ENCODE measurements at regions not wholly inside any gene's neighbourhood (a gene's known extent, or its start where the extent isn't known, plus 50 kb on each side); places are given as distances from the start of the nearest gene placed in this dataset.
A peak's percentile ranks its signal among the peaks of the same experiment; 100 is the strongest.

- no peak for DNase-seq
These were observed 184.9 kb upstream of the CST7 start for GRCh38 chr20:24764027-24764793.

- DNase-seq: no peak
These were observed 184.3 kb upstream of the CST7 start for GRCh38 chr20:24764794-24765202.

DNA sequence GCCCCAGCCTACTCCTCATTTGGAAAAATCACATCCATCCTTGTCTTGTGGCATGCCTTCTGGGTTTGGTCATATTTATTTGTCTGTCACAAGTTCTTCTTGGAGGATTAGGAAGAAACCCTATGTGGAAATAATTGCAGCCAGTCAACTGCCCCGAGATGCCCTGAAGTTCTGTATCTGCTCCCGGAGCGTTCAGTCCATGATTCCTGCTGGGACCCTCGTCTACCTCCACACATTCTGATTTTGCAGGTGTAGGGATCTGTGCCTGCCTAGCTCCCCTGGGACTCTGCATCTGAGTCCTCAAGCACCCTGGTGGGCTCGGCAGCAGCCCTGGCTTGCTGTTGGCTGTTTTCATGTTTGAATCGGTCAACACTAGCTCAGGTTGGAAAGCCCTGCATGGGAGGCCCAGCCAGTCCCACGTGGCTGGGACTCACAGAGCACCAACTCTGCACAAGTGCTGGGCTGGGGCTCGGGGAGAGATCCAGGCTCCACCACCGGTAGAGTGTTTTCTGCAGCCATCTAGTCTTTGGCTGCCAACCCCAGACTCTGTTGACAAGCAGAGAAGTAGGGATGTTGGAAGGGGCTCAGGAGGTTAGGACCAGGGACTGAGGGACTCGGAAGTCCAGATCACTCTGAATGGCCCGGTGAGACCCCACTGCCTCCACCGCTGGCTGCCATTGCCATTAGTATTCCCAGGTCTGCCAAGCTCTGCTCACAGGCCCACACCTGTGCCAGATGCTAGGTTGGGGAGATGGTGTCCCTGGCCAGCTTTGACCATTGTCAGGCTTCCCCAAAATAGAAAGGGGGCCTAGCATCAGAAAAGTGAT lies 183.5 kb upstream of the CST7 start:
- no peak for DNase-seq

GRCh38 chr20:24766143-24766527 lies 182.9 kb upstream of the CST7 start:
- no peak for DNase-seq

DNA sequence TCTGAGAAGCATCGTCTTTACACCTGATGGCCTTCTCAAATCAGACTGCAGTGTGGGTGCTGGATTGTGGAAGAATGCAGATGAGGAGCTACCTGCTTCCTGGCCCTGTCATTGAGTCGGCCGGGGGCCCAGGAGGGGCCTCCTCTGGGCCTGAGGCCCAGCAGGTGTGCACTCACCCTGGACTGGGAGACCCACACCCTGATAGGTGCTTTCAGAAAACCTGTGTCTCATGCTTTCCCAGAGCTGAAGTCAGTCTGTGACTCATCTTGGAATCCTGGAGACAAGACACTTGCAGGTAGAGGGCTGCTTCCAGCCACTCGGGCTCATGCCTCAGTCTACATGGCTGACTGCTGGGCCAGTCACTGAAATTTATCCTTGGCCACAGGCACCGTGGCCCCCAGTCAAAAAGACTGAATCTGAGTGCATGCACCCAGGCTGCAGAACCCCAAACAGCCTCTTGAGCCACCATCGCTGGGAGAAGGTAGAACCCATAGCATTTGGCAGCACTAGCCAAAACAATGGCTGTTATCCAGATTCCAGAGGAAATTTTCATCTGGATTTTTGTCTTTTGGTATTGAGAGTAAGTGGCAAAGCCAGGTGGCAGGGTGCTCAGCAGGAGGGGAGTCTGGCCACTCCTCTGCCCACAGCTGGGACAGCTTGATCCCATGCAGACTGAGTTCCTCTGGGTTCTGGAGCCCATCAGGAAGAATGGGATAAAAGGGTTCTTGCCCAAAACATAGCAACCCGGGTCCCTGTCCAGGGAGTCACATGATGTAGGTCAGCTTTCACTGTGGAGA lies 182.0 kb upstream of the CST7 start:
- DNase-seq: no peak

DNA sequence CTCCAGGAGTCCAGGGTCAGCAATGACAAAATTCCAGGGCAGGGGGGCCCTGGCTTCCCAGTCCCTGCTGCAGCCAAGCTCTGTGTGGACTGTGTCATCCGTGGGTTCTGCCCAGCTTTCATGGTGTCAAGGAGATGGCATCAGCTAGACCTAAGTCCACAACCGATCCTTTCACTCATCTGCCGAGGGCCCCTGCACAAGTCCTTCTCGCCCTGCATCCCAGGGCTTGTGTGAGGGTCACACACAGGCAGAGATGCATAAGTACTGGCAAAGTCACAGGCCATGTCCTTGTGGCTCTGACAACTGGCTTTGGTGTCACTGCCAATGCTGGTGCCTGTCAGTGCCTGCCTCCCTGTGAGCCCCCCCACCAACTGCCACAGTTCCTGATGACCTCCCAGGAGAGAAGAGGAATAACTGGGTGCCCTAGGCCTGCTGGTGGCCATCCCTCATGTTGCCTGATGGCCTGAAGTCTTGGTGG lies 181.4 kb upstream of the CST7 start:
- DNase-seq: no peak

- DNase-seq: no peak
These were observed 180.8 kb upstream of the CST7 start for GRCh38 chr20:24768201-24768636.

GRCh38 chr20:24768713-24769601 lies 180.1 kb upstream of the CST7 start:
- no peak for DNase-seq

DNA sequence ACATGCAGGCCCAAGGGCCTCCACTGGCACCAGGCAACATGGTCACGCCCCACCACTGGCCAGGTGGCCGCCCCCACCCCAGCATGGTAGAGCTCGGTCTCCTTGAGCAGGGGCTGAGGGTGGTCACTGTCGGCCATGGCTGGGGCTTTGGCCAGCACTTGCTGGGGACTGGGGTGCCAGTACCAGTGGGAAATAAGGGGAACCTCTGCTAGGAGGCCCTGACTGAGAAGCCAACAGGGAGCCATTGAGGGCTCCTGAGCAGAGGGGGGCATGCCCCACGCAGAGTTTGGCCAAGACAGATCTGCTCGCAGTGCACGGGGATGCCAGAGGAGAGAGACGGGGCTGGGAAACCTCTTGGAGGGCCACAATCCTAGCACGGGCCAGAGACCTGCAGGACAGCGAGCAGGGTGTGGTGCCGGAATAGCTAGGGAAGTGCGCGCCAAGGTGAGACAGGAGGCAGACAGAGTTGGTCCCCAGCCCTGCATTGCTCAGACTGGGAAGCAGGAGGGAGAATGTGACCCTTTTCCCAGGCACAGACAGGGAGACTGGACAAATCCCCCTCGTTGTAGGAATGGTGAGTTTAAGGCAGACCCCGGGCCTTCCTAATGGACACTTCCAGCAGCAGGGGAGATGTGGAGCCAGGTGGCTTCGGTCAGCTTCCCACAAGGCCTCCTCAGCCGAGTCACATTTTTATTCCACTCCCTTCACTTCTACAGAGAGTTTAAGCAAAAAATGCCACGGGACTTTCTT lies 179.0 kb upstream of the CST7 start:
- DNase-seq: no peak

GRCh38 chr20:24770628-24771541 lies 178.2 kb upstream of the CST7 start:
- no peak for DNase-seq

GRCh38 chr20:24771542-24772061 lies 177.5 kb upstream of the CST7 start:
- no peak for DNase-seq

GRCh38 chr20:24772667-24773066 lies 176.4 kb upstream of the CST7 start:
- no peak for DNase-seq

DNA sequence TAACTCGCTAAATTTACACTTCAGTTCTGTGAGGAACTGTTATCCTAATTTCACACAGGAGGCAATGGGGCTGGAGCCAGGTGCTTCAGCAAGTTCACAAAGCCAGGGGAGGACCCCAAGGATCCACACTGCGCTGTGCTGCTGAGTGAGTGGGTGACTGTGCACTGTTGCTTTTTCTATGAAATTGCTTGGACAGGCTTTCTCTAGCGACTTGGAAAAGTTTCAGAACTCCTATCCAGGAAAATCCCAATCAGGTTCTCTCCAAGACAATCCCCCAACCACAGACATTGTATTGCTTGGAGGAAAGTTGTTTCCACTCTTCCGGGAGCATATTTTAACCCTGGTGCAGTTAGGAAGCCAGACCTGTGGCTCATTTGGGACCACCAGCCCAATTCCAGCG lies 175.9 kb upstream of the CST7 start:
- DNase-seq: no peak

GRCh38 chr20:24773751-24774201 lies 175.3 kb upstream of the CST7 start:
- DNase-seq: no peak

- DNase-seq: no peak
These were observed 173.1 kb upstream of the CST7 start for GRCh38 chr20:24775966-24776365.

DNA sequence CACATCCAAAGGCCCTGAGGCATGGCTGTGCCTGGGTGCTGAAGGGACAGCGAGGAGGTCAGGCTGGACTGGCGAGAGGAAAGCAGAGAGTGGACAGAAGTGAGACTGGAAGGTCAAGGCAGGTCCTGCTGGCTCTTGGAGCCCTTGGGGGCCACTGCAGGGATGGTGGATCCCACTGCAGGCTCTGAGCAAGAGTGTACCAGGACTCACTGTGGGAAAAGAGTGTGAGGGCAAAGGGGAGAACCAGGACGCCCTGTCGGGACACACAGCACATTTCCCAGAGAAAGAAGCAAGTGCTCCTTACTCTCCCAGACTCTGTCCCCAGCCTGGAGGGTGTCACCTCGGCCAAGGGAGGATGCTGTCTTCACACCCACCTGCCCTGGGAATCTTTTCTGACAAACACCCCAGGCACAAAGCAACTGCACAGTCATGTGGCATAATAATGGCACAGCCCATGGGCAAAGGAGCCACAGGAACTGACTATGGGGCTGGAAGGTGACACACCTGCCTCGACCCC lies 172.3 kb upstream of the CST7 start:
- no peak for DNase-seq

GRCh38 chr20:24777746-24778145 lies 171.3 kb upstream of the CST7 start:
- no peak for DNase-seq

- DNase-seq: peak in 1 of 2 experiments; percentile 28
These were observed 170.5 kb upstream of the CST7 start for GRCh38 chr20:24778585-24779031.

GRCh38 chr20:24779131-24779530 lies 169.9 kb upstream of the CST7 start:
- no peak for DNase-seq

GRCh38 chr20:24779946-24780345 lies 169.1 kb upstream of the CST7 start:
- no peak for DNase-seq

All from SHP77 (cell line).